Uterus (tissue), 3 donors: ENCODE measurements at regions not wholly inside any gene's neighbourhood (a gene's known extent, or its start where the extent isn't known, plus 50 kb on each side); places are given as distances from the start of the nearest gene placed in this dataset.

Source experiments
- DNase-seq, 2 donors: peaks; one replicate each; pipeline ENCODE4 v3.0.0-alpha.2; 2019 to 2020
- H3K27ac ChIP-seq, 2 donors: fragments of 200-600 bp; sonication (generic); 1 replicate in 1 of 2; 2 replicates in 1 of 2; pipeline ENCODE4 v1.5.1; 2016 to 2018
- H3K27me3 ChIP-seq, 2 donors: fragments of 200-600 bp; sonication (generic); one replicate each; pipeline ENCODE4 v1.5.1; 2018 to 2019; ENCODE audit warnings: control low read depth in 1 of 2
- H3K36me3 ChIP-seq, 2 donors: fragments of 200-600 bp; sonication (generic); one replicate each; pipeline ENCODE4 v1.5.1; 2019; ENCODE audit warnings: control low read depth in 1 of 2
- H3K4me1 ChIP-seq, 2 donors: fragments of 200-600 bp; sonication (generic); one replicate each; pipeline ENCODE4 v1.5.1; 2018 to 2019; ENCODE audit warnings: control low read depth in 1 of 2
- H3K4me3 ChIP-seq, 2 donors: fragments of 200-600 bp; sonication (generic); 1 replicate in 1 of 2; 2 replicates in 1 of 2; pipeline ENCODE4 v1.5.1; 2018 to 2019; ENCODE audit warnings: mild to moderate bottlenecking in 1 of 2
- H3K9me3 ChIP-seq, 2 donors: fragments of 200-600 bp; sonication (generic); one replicate each; pipeline ENCODE4 v1.5.1; 2019; ENCODE audit warnings: control low read depth in 1 of 2
- POLR2A ChIP-seq, 2 donors: fragments of 450-650 bp; IDR thresholded peaks; one replicate each; pipeline ENCODE4 v1.6.1; 2016; ENCODE audit warnings: antibody characterized with exemption in 2 of 2, mild to moderate bottlenecking in 1 of 2, moderate library complexity in 1 of 2
- intact Hi-C: fragments of 100-400 bp; cut with DNase I; formaldehyde crosslinking; loops from one replicate; pipeline ENCODE4 v1.15.1; 2023; ENCODE audit warnings: low total_unique reads
- TF ChIP-seq, protein P1 (sequence below), 4 experiments: fragments of 200-600 bp in 2 of 4; fragments of 450-650 bp in 2 of 4; sonication (generic) in 2 of 4; IDR thresholded peaks; one replicate each; pipeline ENCODE4 v1.5.1; 2016 to 2019; ENCODE audit warnings: antibody characterized with exemption in 4 of 4, mild to moderate bottlenecking in 2 of 4, moderate library complexity in 1 of 4
- donor health status: DM: yes; HTN: yes; CAD: no.

DNA sequence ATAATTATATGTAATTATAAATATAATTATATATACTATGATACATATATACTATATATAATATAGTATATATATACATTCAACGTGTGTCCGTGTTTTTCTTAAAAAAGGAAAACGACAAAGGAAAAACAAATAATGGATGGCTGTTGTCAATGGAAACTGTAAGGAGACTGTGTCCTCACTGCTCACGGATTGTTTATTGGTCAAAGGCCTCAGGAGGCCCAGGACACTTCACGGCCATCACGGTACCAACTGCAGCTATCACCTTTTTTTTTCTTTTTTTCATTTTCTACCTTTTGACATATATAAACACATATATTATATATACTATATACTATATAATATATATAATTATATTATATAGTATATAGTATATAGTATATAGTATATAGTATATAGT is 113.4 kb downstream of the SPTSSA start:
- intact Hi-C loops = no loop called here
- Histone ChIP-seq H3K27me3 (no peaks in the 10 kb centered on the region), H3K9me3 (no peaks in the 10 kb centered on the region), H3K4me1 (no peaks in the 10 kb centered on the region), H3K36me3 (no peaks in the 10 kb centered on the region), H3K27ac (no peak overlapping the region), H3K4me3 (no peak overlapping the region)
- DNase-seq = no peak
- no peak for TF ChIP-seq POLR2A (IDR thresholded peaks at IDR 0.05)
- TF ChIP-seq, protein P1, sequence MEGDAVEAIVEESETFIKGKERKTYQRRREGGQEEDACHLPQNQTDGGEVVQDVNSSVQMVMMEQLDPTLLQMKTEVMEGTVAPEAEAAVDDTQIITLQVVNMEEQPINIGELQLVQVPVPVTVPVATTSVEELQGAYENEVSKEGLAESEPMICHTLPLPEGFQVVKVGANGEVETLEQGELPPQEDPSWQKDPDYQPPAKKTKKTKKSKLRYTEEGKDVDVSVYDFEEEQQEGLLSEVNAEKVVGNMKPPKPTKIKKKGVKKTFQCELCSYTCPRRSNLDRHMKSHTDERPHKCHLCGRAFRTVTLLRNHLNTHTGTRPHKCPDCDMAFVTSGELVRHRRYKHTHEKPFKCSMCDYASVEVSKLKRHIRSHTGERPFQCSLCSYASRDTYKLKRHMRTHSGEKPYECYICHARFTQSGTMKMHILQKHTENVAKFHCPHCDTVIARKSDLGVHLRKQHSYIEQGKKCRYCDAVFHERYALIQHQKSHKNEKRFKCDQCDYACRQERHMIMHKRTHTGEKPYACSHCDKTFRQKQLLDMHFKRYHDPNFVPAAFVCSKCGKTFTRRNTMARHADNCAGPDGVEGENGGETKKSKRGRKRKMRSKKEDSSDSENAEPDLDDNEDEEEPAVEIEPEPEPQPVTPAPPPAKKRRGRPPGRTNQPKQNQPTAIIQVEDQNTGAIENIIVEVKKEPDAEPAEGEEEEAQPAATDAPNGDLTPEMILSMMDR (IDR thresholded peaks at IDR 0.05) = no peak

DNA sequence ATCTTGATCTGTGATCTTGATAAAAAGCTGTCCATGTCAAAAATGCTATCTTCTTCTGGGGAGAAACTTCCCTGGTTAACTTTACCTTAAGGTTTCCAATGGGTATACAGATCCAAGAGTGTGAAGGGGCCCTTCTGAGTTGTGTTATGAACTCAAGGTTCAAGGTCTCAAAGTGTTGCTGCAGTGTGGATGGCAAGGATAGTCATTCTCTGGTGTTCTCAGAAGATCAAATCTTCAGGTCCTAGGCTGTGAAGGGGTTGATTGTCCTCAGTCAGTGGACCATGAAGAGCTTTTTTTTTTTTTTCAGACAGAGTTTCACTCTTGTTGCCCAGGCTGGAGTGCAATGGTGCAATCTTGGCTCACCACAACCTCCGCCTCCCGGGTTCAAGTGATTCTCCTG is 114.4 kb downstream of the SPTSSA start:
- Histone ChIP-seq H3K36me3 (no peaks in the 10 kb centered on the region), H3K4me1 (no peaks in the 10 kb centered on the region), H3K9me3 (no peaks in the 10 kb centered on the region), H3K4me3 (no peak overlapping the region), H3K27me3 (no peaks in the 10 kb centered on the region), H3K27ac (no peak overlapping the region)
- no peak for DNase-seq
- no peak for TF ChIP-seq POLR2A (IDR thresholded peaks at IDR 0.05)
- TF ChIP-seq, protein P1 (IDR thresholded peaks at IDR 0.05) = no peak
- intact Hi-C loops = no loop called here

DNA sequence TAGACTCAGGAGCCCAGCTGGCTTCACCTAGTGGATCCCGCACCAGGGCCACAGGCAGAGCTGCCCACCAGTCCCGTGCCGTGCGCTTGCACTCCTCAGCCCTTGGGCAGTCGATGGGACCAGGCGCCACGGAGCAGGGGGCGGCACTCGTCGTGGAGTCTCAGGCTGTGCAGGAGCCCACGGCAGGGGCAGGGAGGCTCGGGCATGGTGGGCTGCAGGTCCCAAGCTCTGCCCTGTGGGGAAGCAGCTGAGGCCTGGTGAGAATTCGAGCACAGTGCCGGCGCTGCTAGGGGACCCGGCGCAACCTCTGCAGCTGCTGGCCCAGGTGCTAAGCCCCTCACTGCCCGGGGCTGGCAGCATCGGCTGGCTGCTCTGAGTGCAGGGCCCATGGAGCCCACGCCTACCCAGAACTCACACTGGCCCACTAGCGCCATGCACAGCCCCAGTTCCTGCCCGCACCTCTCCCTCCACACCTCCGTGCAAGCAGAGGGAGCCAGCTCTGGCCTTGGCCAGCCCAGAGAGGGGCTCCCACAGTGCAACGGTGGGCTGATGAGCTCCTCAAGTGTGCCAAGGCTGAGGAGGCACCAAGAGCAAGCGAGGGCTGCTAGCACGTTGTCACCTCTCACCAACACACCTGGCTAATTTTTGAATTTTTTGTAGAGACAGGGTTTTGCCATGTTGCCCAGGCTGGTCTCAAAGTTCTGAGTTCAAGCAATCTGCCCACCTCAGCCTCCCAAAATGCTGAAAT is 116.1 kb downstream of the SPTSSA start:
- Histone ChIP-seq H3K4me3 (no peak overlapping the region), H3K27me3 (no peaks in the 10 kb centered on the region), H3K27ac (no peak overlapping the region), H3K4me1 (no peaks in the 10 kb centered on the region), H3K9me3 (no peaks in the 10 kb centered on the region), H3K36me3 (no peaks in the 10 kb centered on the region)
- intact Hi-C loops = no loop called here
- TF ChIP-seq, protein P1 (IDR thresholded peaks at IDR 0.05) = no peak
- no peak for TF ChIP-seq POLR2A (IDR thresholded peaks at IDR 0.05)
- DNase-seq = no peak

DNA sequence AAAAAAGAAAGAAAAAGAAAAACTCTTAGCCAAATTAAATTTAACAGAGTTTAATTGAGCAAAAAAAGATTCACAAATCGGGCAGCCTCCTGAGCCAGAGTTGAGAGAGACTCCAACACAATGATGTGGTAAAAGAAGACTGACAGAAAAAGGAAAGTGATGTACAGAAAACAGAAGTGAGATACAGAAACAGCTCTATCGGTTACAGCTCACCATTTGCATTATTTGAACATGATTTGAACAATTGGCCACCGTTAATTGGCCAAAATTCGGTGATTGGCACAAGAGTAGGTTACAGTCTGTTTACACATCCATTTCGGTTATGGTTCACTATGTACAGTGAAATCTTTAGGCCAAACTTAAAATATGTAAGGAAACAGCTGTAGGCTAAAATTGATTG is 117.7 kb downstream of the SPTSSA start:
- Histone ChIP-seq H3K9me3 (no peaks in the 10 kb centered on the region), H3K36me3 (no peaks in the 10 kb centered on the region), H3K4me3 (no peak overlapping the region), H3K27ac (no peak overlapping the region), H3K4me1 (no peaks in the 10 kb centered on the region), H3K27me3 (no peaks in the 10 kb centered on the region)
- no peak for DNase-seq
- intact Hi-C loops = no loop called here
- TF ChIP-seq, protein P1 (IDR thresholded peaks at IDR 0.05) = no peak
- no peak for TF ChIP-seq POLR2A (IDR thresholded peaks at IDR 0.05)

DNA sequence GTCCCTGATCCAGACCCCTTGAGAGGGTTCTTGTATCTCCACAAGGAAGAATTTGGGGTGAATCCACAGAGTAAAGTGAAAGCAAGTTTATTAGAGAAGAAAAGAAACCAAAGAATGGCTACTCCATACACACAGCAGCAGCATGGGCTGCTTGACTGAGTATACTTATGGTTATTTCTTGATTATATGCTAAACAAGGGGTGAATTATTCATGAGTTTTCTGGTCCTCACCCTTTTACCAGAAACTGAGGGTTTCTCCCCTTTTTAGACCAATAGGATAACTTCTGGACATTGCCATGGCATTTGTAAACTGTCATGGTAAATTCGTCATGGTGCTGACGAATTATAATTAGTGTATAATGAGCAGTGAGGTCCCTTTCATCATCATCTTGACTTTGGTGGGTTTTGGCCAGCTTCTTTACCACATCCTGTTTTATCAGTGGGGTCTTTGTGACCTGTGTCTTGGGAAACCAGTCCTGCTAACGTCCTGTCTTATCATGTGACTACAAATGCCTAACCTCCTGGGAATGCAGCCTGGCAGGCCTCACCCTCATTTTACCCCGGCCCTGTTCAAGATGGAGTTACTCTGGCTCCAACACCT is 121.9 kb downstream of the SPTSSA start:
- no peaks in the 10 kb centered on the region for H3K36me3 ChIP-seq
- H3K9me3 ChIP-seq = no peaks in the 10 kb centered on the region
- H3K4me1 ChIP-seq = no peaks in the 10 kb centered on the region
- H3K4me3 ChIP-seq = no peak overlapping the region
- no peaks in the 10 kb centered on the region for H3K27me3 ChIP-seq
- no peak overlapping the region for H3K27ac ChIP-seq
- intact Hi-C loops = no loop called here
- TF ChIP-seq, protein P1 (IDR thresholded peaks at IDR 0.05) = no peak
- no peak for TF ChIP-seq POLR2A (IDR thresholded peaks at IDR 0.05)
- no peak for DNase-seq
